Thyroid gland (tissue), 4 donors: ENCODE measurements at regions not wholly inside any gene's neighbourhood (a gene's known extent, or its start where the extent isn't known, plus 50 kb on each side); places are given as distances from the start of the nearest gene placed in this dataset.

Source experiments
- DNase-seq, 2 donors: peaks; one replicate each; pipeline ENCODE4 v3.0.0-alpha.2; 2019
- H3K27ac ChIP-seq, 3 donors: fragments of 200-600 bp; sonication (generic); 1 replicate in 2 of 3; 2 replicates in 1 of 3; pipeline ENCODE4 v1.5.1; 2016 to 2019; ENCODE audit warnings: mild to moderate bottlenecking in 1 of 3, moderate library complexity in 1 of 3
- H3K27me3 ChIP-seq: fragments of 200-600 bp; sonication (generic); one replicate; pipeline ENCODE4 v1.5.1; 2019
- H3K36me3 ChIP-seq, 2 donors: fragments of 200-600 bp; sonication (generic); one replicate each; pipeline ENCODE4 v1.5.1; 2016 to 2019
- H3K4me1 ChIP-seq, 2 donors: fragments of 200-600 bp; sonication (generic); one replicate each; pipeline ENCODE4 v1.5.1; 2017 to 2019
- H3K4me3 ChIP-seq, 3 donors: fragments of 200-600 bp; sonication (generic); replicated peaks in 1 of 3; 1 replicate in 2 of 3; 2 replicates in 1 of 3; pipeline ENCODE4 v1.5.1; 2016; ENCODE audit warnings: mild to moderate bottlenecking in 1 of 3
- H3K9me3 ChIP-seq: fragments of 200-600 bp; sonication (generic); one replicate; pipeline ENCODE4 v1.5.1; 2017
- CTCF ChIP-seq, 6 experiments: fragments of 200-600 bp in 3 of 6; fragments of 450-650 bp in 3 of 6; sonication (generic) in 3 of 6; IDR thresholded peaks; one replicate each; pipeline ENCODE4 v1.5.1; 2016 to 2019; ENCODE audit warnings: antibody characterized with exemption in 6 of 6, mild to moderate bottlenecking in 2 of 6, inconsistent platforms in 1 of 6, moderate library complexity in 1 of 6
- POLR2A ChIP-seq, 2 donors: fragments of 450-650 bp; IDR thresholded peaks; one replicate each; pipeline ENCODE4 v1.6.1; 2017; ENCODE audit warnings: antibody characterized with exemption in 2 of 2, mild to moderate bottlenecking in 2 of 2, moderate library complexity in 1 of 2
- WGBS, 2 donors: methylation state at CpG; one replicate each; pipeline ENCODE4 v1.1.5; 2017; 5-methylcytosine and 5-hydroxymethylcytosine counted together
- intact Hi-C: fragments of 100-400 bp; cut with DNase I; formaldehyde crosslinking; loops from one replicate; pipeline ENCODE4 v1.15.1; 2023

DNA sequence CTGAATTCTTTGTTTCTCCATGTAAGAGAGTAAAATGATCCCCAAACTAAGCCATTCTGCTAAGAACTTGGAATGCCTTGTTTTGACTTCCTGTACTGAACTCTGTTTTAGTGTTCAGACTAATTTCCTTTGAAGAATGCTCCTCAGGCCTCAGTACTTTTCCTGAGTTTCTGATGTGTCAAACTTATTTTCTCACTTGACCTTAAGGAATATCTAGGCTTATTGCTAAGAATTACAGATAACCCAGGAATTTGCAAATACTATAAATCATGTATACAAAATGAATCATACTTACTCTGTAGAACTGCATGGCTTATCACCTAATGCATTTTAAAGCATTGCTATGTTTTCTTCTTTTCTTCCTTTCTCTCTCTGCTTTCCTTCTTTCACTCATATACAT is 93.1 kb upstream of the PKP2 start:
- intact Hi-C loops = no loop called here
- no peak for DNase-seq
- no peaks in the 10 kb centered on the region for H3K9me3 ChIP-seq
- H3K4me1 ChIP-seq = peaks cover 3 to 4% of the 10 kb centered on the region in 2 donors
- H3K36me3 ChIP-seq = no peaks in the 10 kb centered on the region
- TF ChIP-seq CTCF (IDR thresholded peaks at IDR 0.05) (no peak), POLR2A (IDR thresholded peaks at IDR 0.05) (no peak)
- H3K4me3 ChIP-seq = no peak overlapping the region
- H3K27me3 ChIP-seq = no peaks in the 10 kb centered on the region
- peak overlapping the region in 1 of 3 donors; percentile 43 for H3K27ac ChIP-seq

- no peaks in the 10 kb centered on the region for H3K9me3 ChIP-seq
- H3K36me3 ChIP-seq = no peaks in the 10 kb centered on the region
- no peak overlapping the region for H3K4me3 ChIP-seq
- H3K27ac ChIP-seq = no peak overlapping the region
- peak in 1 of 2 donors; percentile 6 for DNase-seq
- no peaks in the 10 kb centered on the region for H3K27me3 ChIP-seq
- 54 to 59% methylated on average over 4 of the region's 4 CpGs for WGBS, 2 donors
- H3K4me1 ChIP-seq = peaks cover 3 to 4% of the 10 kb centered on the region in 2 donors
- TF ChIP-seq CTCF (IDR thresholded peaks at IDR 0.05) (no peak), POLR2A (IDR thresholded peaks at IDR 0.05) (no peak)
- intact Hi-C loops = no loop called here
Measured at GRCh38 chr12:32988982-32989381, 92.4 kb upstream of the PKP2 start.

DNA sequence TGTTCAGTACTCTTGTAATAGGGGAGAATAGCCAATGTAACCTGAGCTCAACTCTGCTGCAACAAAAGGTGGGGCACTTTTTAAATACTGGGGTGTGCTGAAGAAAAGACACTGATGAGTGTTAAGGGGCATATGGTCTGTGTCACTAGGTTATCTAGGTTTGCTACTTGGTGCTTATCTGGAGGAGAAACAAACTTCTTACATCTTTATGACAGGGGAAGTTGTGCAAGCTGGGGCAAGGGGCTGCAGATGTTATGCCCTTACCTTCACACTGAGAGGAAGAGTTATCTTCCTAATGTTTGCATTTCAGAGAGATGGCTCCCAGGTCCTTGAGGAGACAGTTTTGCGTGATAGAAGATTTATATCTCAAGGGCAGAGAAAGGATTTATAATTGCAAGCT is 90.9 kb upstream of the PKP2 start:
- DNase-seq = no peak
- Histone ChIP-seq H3K27ac (no peak overlapping the region), H3K9me3 (no peaks in the 10 kb centered on the region), H3K4me3 (no peak overlapping the region), H3K4me1 (peaks cover 3 to 4% of the 10 kb centered on the region in 2 donors), H3K36me3 (no peaks in the 10 kb centered on the region), H3K27me3 (no peaks in the 10 kb centered on the region)
- intact Hi-C loops = no loop called here
- 59 to 76% methylated on average over 1 of the region's 1 CpG for WGBS, 2 donors
- TF ChIP-seq CTCF (IDR thresholded peaks at IDR 0.05) (no peak), POLR2A (IDR thresholded peaks at IDR 0.05) (no peak)

DNA sequence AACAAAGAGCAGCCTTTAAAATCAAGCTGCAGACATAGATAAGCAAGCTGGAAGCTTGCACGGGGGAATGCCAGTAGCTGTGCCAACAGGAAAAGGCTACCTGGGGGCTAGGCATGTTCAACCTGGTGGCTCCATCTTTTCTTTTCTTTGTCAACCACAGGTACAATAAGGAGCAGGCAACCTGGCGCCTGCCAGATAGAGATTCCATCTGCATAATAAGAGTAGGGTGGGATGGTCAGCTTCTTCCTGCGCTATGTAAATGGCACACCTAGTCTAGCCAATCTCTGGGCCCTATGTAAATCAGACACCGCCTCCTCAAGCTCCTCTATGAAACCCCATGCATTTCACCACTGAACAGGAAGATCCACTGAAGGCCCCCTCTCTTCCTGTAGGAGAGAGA is 87.4 kb upstream of the PKP2 start:
- Histone ChIP-seq H3K27ac (no peak overlapping the region), H3K9me3 (no peaks in the 10 kb centered on the region), H3K27me3 (no peaks in the 10 kb centered on the region), H3K36me3 (no peaks in the 10 kb centered on the region), H3K4me3 (no peak overlapping the region), H3K4me1 (no peaks in the 10 kb centered on the region)
- TF ChIP-seq POLR2A (IDR thresholded peaks at IDR 0.05) (no peak), CTCF (IDR thresholded peaks at IDR 0.05) (no peak)
- DNase-seq = no peak
- intact Hi-C loops = no loop called here
- WGBS, 2 donors = 65 to 75% methylated on average over 4 of the region's 4 CpGs

DNA sequence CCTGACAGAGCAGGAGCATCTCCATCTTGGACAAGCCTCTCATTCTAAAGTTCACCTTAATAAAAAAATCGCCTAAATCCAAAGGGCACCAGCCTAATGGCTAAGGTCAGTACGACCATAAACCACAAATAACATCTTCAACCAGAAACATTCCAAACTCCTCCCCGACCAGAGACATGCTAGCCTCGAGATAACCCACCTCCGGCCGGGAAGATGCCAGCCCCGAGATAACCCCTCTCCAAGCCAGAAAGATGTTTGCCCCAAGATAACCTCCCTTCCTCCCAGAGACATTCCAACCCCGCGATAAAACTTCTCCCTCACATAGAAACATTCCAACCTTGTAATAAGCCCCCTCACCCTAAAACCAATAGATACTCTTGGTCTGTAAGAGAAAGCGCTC is 86.8 kb upstream of the PKP2 start:
- H3K9me3 ChIP-seq = no peaks in the 10 kb centered on the region
- no peak overlapping the region for H3K4me3 ChIP-seq
- 23 to 41% methylated on average over 10 of the region's 10 CpGs for WGBS, 2 donors
- no peak for TF ChIP-seq POLR2A (IDR thresholded peaks at IDR 0.05)
- no peak for TF ChIP-seq CTCF (IDR thresholded peaks at IDR 0.05)
- DNase-seq = no peak
- H3K27me3 ChIP-seq = no peaks in the 10 kb centered on the region
- no peaks in the 10 kb centered on the region for H3K4me1 ChIP-seq
- intact Hi-C loops = no loop called here
- H3K27ac ChIP-seq = no peak overlapping the region
- no peaks in the 10 kb centered on the region for H3K36me3 ChIP-seq
